ENCODE measurements at regions not wholly inside any gene's neighbourhood (a gene's known extent, or its start where the extent isn't known, plus 50 kb on each side); places are given as distances from the start of the nearest gene placed in this dataset.

- no peak overlapping the region for H3K4me3 ChIP-seq
- DNase-seq (ENCODE audit: low spot score in 2 of 2): no peak
- WGBS: 47% methylated on average over 5 of the region's 5 CpGs
Measured at GRCh38 chr18:30748541-30748940, 294.0 kb downstream of the DSC3 start.

GRCh38 chr18:30746224-30746623 is 296.3 kb downstream of the DSC3 start:
- TF ChIP-seq EP300 (IDR thresholded peaks at IDR 0.05) (no peak), POLR2A (IDR thresholded peaks at IDR 0.05) (no peak), POLR2AphosphoS5 (IDR thresholded peaks at IDR 0.05) (no peak), CTCF (IDR thresholded peaks at IDR 0.05) (no peak)
- H3K36me3 ChIP-seq: no peaks in the 10 kb centered on the region
- no peaks in the 10 kb centered on the region for H3K27me3 ChIP-seq
- H3K4me1 ChIP-seq: no peaks in the 10 kb centered on the region
- H3K27ac ChIP-seq: no peak overlapping the region
- H3K9me3 ChIP-seq: no peaks in the 10 kb centered on the region
- no peak overlapping the region for H3K4me3 ChIP-seq
- no peak for DNase-seq (ENCODE audit: low spot score in 2 of 2)

More at GRCh38 chr18:30748541-30748940, 294.0 kb downstream of the DSC3 start:
- TF ChIP-seq EP300 (IDR thresholded peaks at IDR 0.05) (no peak), POLR2AphosphoS5 (IDR thresholded peaks at IDR 0.05) (no peak), POLR2A (IDR thresholded peaks at IDR 0.05) (no peak), CTCF (IDR thresholded peaks at IDR 0.05) (no peak)
- H3K36me3 ChIP-seq: no peaks in the 10 kb centered on the region
- H3K27ac ChIP-seq: no peak overlapping the region
- H3K4me1 ChIP-seq: no peaks in the 10 kb centered on the region
- no peaks in the 10 kb centered on the region for H3K27me3 ChIP-seq
- H3K9me3 ChIP-seq: no peaks in the 10 kb centered on the region

GRCh38 chr18:30743033-30743432 is 299.5 kb downstream of the DSC3 start:
- no peak for DNase-seq (ENCODE audit: low spot score in 2 of 2)
- TF ChIP-seq CTCF (IDR thresholded peaks at IDR 0.05) (no peak), POLR2A (IDR thresholded peaks at IDR 0.05) (no peak), POLR2AphosphoS5 (IDR thresholded peaks at IDR 0.05) (no peak), EP300 (IDR thresholded peaks at IDR 0.05) (no peak)
- H3K9me3 ChIP-seq: no peaks in the 10 kb centered on the region
- H3K4me1 ChIP-seq: no peaks in the 10 kb centered on the region
- H3K27ac ChIP-seq: no peak overlapping the region
- no peaks in the 10 kb centered on the region for H3K36me3 ChIP-seq
- no peaks in the 10 kb centered on the region for H3K27me3 ChIP-seq
- no peak overlapping the region for H3K4me3 ChIP-seq

- no peak overlapping the region for H3K4me3 ChIP-seq
- WGBS: 83% methylated on average over 1 of the region's 5 CpGs
- H3K27ac ChIP-seq: no peak overlapping the region
- H3K36me3 ChIP-seq: no peaks in the 10 kb centered on the region
- TF ChIP-seq POLR2A (IDR thresholded peaks at IDR 0.05): no peak
- no peak for TF ChIP-seq EP300 (IDR thresholded peaks at IDR 0.05)
- TF ChIP-seq CTCF (IDR thresholded peaks at IDR 0.05): no peak
- no peak for TF ChIP-seq POLR2AphosphoS5 (IDR thresholded peaks at IDR 0.05)
- no peaks in the 10 kb centered on the region for H3K27me3 ChIP-seq
- no peaks in the 10 kb centered on the region for H3K4me1 ChIP-seq
- DNase-seq (ENCODE audit: low spot score in 2 of 2): no peak
- H3K9me3 ChIP-seq: peaks cover 3% of the 10 kb centered on the region
Measured at GRCh38 chr18:30730915-30731314, 311.6 kb downstream of the DSC3 start.

- TF ChIP-seq CTCF (IDR thresholded peaks at IDR 0.05) (no peak), POLR2A (IDR thresholded peaks at IDR 0.05) (no peak), EP300 (IDR thresholded peaks at IDR 0.05) (no peak), POLR2AphosphoS5 (IDR thresholded peaks at IDR 0.05) (no peak)
Measured at GRCh38 chr18:30727849-30728248, 314.7 kb downstream of the DSC3 start.

More at GRCh38 chr18:30727849-30728248, 314.7 kb downstream of the DSC3 start:
- no peaks in the 10 kb centered on the region for H3K36me3 ChIP-seq
- no peaks in the 10 kb centered on the region for H3K4me1 ChIP-seq
- H3K4me3 ChIP-seq: no peak overlapping the region
- no peak for DNase-seq (ENCODE audit: low spot score in 2 of 2)
- no peaks in the 10 kb centered on the region for H3K9me3 ChIP-seq
- no peaks in the 10 kb centered on the region for H3K27me3 ChIP-seq
- H3K27ac ChIP-seq: no peak overlapping the region
